ENCODE measurements at regions not wholly inside any gene's neighbourhood (a gene's known extent, or its start where the extent isn't known, plus 50 kb on each side); places are given as distances from the start of the nearest gene placed in this dataset.
"Not testable (repeated sequence)": the region's sequence is repeated elsewhere in the genome, so short reads cannot be mapped to it uniquely, and the experiment has no call there.

GRCh38 chr11:81207421-81208054 is 1526.1 kb downstream of the FAM181B start:
- intact Hi-C loops (cut with DNase I; ENCODE audit: low total_unique reads), result no loop called here
- no peak for TF ChIP-seq POLR2A (IDR thresholded peaks at IDR 0.05)
- TF ChIP-seq, protein P1, sequence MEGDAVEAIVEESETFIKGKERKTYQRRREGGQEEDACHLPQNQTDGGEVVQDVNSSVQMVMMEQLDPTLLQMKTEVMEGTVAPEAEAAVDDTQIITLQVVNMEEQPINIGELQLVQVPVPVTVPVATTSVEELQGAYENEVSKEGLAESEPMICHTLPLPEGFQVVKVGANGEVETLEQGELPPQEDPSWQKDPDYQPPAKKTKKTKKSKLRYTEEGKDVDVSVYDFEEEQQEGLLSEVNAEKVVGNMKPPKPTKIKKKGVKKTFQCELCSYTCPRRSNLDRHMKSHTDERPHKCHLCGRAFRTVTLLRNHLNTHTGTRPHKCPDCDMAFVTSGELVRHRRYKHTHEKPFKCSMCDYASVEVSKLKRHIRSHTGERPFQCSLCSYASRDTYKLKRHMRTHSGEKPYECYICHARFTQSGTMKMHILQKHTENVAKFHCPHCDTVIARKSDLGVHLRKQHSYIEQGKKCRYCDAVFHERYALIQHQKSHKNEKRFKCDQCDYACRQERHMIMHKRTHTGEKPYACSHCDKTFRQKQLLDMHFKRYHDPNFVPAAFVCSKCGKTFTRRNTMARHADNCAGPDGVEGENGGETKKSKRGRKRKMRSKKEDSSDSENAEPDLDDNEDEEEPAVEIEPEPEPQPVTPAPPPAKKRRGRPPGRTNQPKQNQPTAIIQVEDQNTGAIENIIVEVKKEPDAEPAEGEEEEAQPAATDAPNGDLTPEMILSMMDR (IDR thresholded peaks at IDR 0.05 in 4 of 5, conservative IDR thresholded peaks at IDR 0.05 in 1 of 5), result no peak
- H3K27ac ChIP-seq, result no peak overlapping the region
- no peak for ATAC-seq
- no peak overlapping the region for H3K4me3 ChIP-seq
- no peaks in the 10 kb centered on the region for H3K27me3 ChIP-seq
- H3K9me3 ChIP-seq, result no peaks in the 10 kb centered on the region
- in situ Hi-C loops (cut with MboI; ENCODE audit: low sequenced_read_pairs in 4 of 4), result no loop called here
- H3K36me3 ChIP-seq, result no peaks in the 10 kb centered on the region
- no peaks in the 10 kb centered on the region for H3K4me1 ChIP-seq
- no peak for DNase-seq

GRCh38 chr11:81203876-81204275 is 1529.8 kb downstream of the FAM181B start:
- no peak overlapping the region for H3K27ac ChIP-seq
- DNase-seq (no peak), ATAC-seq (no peak)
- H3K27me3 ChIP-seq, result no peaks in the 10 kb centered on the region
- in situ Hi-C loops (cut with MboI; ENCODE audit: low sequenced_read_pairs in 4 of 4), result no loop called here
- no peak overlapping the region for H3K4me3 ChIP-seq
- no peaks in the 10 kb centered on the region for H3K4me1 ChIP-seq
- no peaks in the 10 kb centered on the region for H3K9me3 ChIP-seq
- H3K36me3 ChIP-seq, result no peaks in the 10 kb centered on the region
- TF ChIP-seq, protein P1 (IDR thresholded peaks at IDR 0.05 in 4 of 5, conservative IDR thresholded peaks at IDR 0.05 in 1 of 5), result no peak
- TF ChIP-seq POLR2A (IDR thresholded peaks at IDR 0.05), result no peak
- intact Hi-C loops (cut with DNase I; ENCODE audit: low total_unique reads), result no loop called here

DNA sequence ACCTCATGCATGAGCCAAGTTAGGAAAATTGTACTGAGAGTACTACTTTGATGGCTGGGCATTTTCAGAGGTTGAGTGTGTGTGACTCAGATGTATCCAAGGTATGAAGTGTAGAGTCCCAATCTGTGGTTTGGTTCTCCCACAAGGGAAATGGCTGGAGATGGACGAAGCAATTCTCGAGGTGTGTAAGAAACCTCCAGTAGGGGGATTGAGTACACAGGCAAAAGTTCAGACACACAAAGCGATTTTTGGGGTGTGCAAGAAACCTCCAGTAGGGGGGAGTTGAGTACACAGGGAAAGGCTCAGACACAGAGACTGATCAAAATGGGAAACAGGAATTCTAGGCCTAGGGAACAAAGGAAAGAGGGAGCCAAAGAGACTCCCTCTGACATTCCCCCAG is 1536.3 kb downstream of the FAM181B start:
- Histone ChIP-seq H3K9me3 (no peaks in the 10 kb centered on the region), H3K36me3 (no peaks in the 10 kb centered on the region), H3K4me1 (no peaks in the 10 kb centered on the region), H3K4me3 (no peak overlapping the region), H3K27ac (no peak overlapping the region), H3K27me3 (no peaks in the 10 kb centered on the region)
- ATAC-seq, result no peak
- TF ChIP-seq, protein P1 (IDR thresholded peaks at IDR 0.05 in 4 of 5, conservative IDR thresholded peaks at IDR 0.05 in 1 of 5), result no peak
- TF ChIP-seq POLR2A (IDR thresholded peaks at IDR 0.05), result no peak
- intact Hi-C loops (cut with DNase I; ENCODE audit: low total_unique reads) (no loop called here), in situ Hi-C loops (cut with MboI; ENCODE audit: low sequenced_read_pairs in 4 of 4) (no loop called here)
- DNase-seq, result no peak

DNA sequence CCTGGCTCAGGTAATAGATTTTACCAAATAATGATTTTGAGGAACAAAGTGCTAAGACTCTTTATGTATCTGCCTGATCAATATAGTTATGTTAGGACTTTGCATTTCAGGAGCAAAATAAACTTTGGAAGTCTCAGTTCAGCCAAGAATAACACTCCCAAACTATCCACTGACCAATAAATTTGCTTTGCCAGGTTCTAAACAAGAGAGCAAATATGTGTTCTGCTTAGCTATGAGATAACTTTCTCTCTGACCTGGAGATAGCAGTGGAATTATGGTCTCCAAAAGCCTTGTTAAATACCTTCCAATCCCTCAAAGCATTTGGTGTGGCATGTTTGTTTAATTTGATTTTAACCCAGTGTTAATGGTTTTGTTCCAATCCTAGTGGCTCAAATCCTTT is 1541.1 kb downstream of the FAM181B start:
- Histone ChIP-seq H3K4me3 (no peak overlapping the region), H3K27me3 (no peaks in the 10 kb centered on the region), H3K4me1 (no peaks in the 10 kb centered on the region), H3K9me3 (no peaks in the 10 kb centered on the region), H3K36me3 (no peaks in the 10 kb centered on the region), H3K27ac (no peak overlapping the region)
- intact Hi-C loops (cut with DNase I; ENCODE audit: low total_unique reads) (no loop called here), in situ Hi-C loops (cut with MboI; ENCODE audit: low sequenced_read_pairs in 4 of 4) (no loop called here)
- no peak for ATAC-seq
- TF ChIP-seq POLR2A (IDR thresholded peaks at IDR 0.05), result no peak
- TF ChIP-seq, protein P1 (IDR thresholded peaks at IDR 0.05 in 4 of 5, conservative IDR thresholded peaks at IDR 0.05 in 1 of 5), result no peak
- no peak for DNase-seq

DNA sequence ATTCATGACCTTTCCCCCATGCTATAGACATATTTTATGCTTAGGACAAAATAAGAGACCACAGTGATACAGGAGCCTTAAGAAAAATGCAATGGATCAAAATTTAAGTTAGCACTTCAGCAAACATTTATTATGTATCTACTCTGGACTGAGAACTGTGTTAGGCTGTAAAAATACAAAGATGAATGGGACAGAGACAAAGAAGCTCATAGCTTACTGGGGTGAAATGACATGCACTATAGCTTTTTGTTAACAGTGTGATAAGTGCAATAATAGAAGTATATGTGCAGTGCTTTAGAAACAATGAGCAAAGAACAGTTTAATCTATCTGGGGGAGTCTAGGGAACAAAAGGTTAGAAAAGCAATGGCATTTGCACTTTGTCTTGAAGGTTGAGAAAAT is 1543.1 kb downstream of the FAM181B start:
- no peak for ATAC-seq
- no peak for TF ChIP-seq POLR2A (IDR thresholded peaks at IDR 0.05)
- TF ChIP-seq, protein P1 (IDR thresholded peaks at IDR 0.05 in 4 of 5, conservative IDR thresholded peaks at IDR 0.05 in 1 of 5), result no peak

GRCh38 chr11:81187033-81187432 is 1546.6 kb downstream of the FAM181B start:
- H3K27me3 ChIP-seq; DNase-seq; in situ Hi-C loops (cut with MboI; ENCODE audit: low sequenced_read_pairs in 4 of 4); ATAC-seq; H3K4me3 ChIP-seq; H3K27ac ChIP-seq; H3K9me3 ChIP-seq; intact Hi-C loops (cut with DNase I; ENCODE audit: low total_unique reads); H3K4me1 ChIP-seq; H3K36me3 ChIP-seq: not testable (repeated sequence)

More for the DNA sequence above, 1543.1 kb downstream of the FAM181B start:
- Histone ChIP-seq H3K9me3 (no peaks in the 10 kb centered on the region), H3K4me1 (no peaks in the 10 kb centered on the region), H3K4me3 (no peak overlapping the region), H3K36me3 (no peaks in the 10 kb centered on the region), H3K27ac (no peak overlapping the region), H3K27me3 (no peaks in the 10 kb centered on the region)
- in situ Hi-C loops (cut with MboI; ENCODE audit: low sequenced_read_pairs in 4 of 4), result no loop called here
- no peak for DNase-seq
- intact Hi-C loops (cut with DNase I; ENCODE audit: low total_unique reads), result no loop called here

Measured in gastrocnemius medialis (tissue), 4 donors.